Fibroblast of mammary gland (primary cell): ENCODE measurements at regions not wholly inside any gene's neighbourhood (a gene's known extent, or its start where the extent isn't known, plus 50 kb on each side); places are given as distances from the start of the nearest gene placed in this dataset.

Experiments used
- DNase-seq: peaks from one replicate; pipeline ENCODE4 v3.0.0-alpha.2; 2010; ENCODE audit warnings: low read depth
- H3K4me3 ChIP-seq: 2 replicates; pipeline ENCODE4 v1.5.1; 2011; ENCODE audit warnings: low read depth, mild to moderate bottlenecking, low read length, moderate library complexity; ENCODE audit not compliant: control insufficient read depth
- CTCF ChIP-seq: conservative IDR thresholded peaks from 2 replicates; pipeline ENCODE4 v1.5.1; 2011; ENCODE audit warnings: low read depth, low read length, inconsistent platforms; ENCODE audit not compliant: control insufficient read depth, insufficient read depth

DNA sequence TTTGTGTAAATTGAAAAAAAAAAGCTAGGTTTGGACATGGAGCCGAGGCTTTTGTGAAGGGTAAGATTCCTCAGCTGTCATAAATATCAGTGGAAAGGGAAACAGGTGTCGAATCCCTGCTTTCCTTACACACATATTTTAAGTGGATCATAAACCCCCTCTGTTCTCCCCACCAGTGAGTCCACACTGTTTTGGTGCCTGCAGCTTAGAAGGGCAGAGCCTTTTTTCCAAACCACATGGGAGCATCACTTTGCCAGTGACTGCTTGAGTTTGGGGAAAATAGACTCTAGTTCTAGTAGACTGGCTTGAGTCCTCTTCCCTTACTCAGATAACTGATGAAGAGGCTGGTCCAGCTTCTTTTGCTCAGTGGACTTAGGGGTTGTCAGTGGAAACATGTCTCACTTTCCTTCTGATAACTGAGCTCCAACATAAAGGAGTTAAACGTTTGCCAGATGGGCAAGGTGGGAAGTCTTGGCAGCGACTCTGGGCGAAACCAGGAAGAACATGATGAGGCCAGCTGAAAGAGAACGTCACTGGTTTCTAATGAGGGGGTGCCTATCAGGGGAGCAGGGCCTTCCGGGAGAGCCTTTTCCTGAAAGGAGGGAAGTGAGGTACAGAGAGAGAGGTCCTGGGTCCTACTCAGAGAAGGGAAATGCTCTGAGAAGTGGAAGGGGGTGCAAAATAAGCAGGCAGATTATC lies 168.1 kb upstream of the PARP11 start:
- no peak overlapping the region for H3K4me3 ChIP-seq
- no peak for DNase-seq
- TF ChIP-seq CTCF: no peak

GRCh38 chr12:4039931-4040330 lies 166.7 kb upstream of the PARP11 start:
- no peak overlapping the region for H3K4me3 ChIP-seq
- TF ChIP-seq CTCF: no peak
- peak; percentile 28 for DNase-seq

DNA sequence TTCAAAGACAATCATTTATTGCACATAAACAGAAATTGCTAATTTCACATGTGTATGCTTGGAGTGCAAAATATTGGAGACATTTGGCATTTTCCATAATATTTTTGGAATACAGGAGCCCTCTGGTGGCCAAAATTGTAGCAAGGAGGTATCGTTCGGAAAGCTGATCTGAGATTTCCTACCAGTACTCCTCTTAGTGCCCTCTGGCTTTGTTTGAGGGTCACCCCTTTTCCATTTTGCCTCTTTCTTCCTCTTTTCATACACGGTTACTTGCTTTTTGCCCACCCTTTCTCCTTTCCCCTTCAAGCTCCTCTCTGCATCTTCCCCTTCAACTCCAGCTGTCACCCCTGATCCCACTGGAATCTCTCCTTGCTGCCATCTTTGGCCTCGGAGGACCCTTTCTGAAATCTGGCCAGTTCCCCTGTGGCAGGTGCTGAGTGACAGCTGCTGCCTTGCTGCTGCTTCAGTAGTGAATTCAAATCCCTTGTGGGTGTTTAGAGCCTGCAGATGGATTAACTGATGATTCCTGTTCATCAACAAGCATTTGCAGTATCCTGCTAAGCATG lies 164.6 kb upstream of the PARP11 start:
- no peak overlapping the region for H3K4me3 ChIP-seq
- TF ChIP-seq CTCF: peak; percentile 71
- DNase-seq: peak; percentile 55

- DNase-seq: peak; percentile 23
- TF ChIP-seq CTCF: no peak
- H3K4me3 ChIP-seq: no peak overlapping the region
Measured at GRCh38 chr12:4036671-4037271, 163.6 kb upstream of the PARP11 start.

GRCh38 chr12:4034921-4035320 lies 161.7 kb upstream of the PARP11 start:
- TF ChIP-seq CTCF: no peak
- DNase-seq: peak; percentile 59
- no peak overlapping the region for H3K4me3 ChIP-seq

- TF ChIP-seq CTCF: no peak
- DNase-seq: peak; percentile 69
- H3K4me3 ChIP-seq: no peak overlapping the region
Measured at GRCh38 chr12:4032924-4033615, 159.9 kb upstream of the PARP11 start.
